GM12872 (cell line): ENCODE measurements at regions not wholly inside any gene's neighbourhood (a gene's known extent, or its start where the extent isn't known, plus 50 kb on each side); places are given as distances from the start of the nearest gene placed in this dataset.

Source experiments
- TF ChIP-seq, protein P1 (sequence below): IDR thresholded peaks from 3 replicates; pipeline ENCODE4 v1.5.1; 2011; ENCODE audit warnings: low read depth, mild to moderate bottlenecking, low read length, moderate library complexity; ENCODE audit not compliant: insufficient read depth

DNA sequence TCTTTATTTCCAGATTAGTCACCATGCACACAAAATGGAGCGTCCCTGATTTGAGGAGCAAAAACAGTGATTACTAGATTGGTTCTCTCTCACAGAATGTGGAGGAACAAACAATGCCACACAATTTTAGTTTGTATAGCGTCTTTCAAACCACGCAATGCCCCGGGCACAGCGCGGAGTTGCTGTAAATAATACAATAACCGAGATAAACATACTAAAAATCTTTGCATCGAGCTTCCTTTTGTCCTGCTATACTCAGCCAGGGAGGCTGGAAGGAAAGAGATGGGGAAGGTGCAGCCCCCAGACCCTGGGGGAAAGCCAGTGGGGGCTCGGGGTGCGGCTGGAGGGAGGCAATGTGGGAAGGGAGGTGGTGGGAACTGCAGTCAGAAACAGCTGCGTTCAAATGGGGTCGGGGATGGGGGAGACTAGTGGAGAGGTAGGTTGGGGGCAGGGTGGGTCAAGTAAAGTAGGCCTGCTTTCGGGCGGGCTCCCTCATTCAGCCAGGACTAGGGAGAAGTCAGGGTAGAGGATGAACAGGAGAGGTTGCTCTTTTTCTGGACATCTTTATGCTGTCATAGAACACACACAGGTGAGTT lies 366.3 kb downstream of the RPS6KC1 start:
- TF ChIP-seq, protein P1, sequence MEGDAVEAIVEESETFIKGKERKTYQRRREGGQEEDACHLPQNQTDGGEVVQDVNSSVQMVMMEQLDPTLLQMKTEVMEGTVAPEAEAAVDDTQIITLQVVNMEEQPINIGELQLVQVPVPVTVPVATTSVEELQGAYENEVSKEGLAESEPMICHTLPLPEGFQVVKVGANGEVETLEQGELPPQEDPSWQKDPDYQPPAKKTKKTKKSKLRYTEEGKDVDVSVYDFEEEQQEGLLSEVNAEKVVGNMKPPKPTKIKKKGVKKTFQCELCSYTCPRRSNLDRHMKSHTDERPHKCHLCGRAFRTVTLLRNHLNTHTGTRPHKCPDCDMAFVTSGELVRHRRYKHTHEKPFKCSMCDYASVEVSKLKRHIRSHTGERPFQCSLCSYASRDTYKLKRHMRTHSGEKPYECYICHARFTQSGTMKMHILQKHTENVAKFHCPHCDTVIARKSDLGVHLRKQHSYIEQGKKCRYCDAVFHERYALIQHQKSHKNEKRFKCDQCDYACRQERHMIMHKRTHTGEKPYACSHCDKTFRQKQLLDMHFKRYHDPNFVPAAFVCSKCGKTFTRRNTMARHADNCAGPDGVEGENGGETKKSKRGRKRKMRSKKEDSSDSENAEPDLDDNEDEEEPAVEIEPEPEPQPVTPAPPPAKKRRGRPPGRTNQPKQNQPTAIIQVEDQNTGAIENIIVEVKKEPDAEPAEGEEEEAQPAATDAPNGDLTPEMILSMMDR = no peak

DNA sequence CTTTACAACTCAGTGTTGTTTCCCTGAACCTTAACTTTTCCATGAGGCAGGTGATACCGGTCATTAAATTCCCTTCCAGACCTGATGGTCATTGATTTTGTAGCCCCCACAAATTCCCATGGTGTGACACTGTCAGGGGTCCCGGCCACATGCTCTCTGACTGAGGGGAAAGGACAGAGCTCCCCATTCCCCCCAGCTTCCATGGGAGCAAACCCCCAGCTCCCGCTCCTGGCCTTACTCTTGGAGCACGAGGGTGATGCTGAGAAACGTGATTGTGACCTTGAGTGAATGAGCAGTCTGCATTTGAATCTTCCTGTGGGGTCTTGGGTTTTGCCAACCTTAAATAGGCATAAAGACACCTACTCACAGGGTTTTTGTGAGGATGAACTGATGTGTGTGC lies 366.8 kb downstream of the RPS6KC1 start:
- TF ChIP-seq, protein P1 = no peak

GRCh38 chr1:213418268-213419071 lies 367.4 kb downstream of the RPS6KC1 start:
- TF ChIP-seq, protein P1 = no peak

DNA sequence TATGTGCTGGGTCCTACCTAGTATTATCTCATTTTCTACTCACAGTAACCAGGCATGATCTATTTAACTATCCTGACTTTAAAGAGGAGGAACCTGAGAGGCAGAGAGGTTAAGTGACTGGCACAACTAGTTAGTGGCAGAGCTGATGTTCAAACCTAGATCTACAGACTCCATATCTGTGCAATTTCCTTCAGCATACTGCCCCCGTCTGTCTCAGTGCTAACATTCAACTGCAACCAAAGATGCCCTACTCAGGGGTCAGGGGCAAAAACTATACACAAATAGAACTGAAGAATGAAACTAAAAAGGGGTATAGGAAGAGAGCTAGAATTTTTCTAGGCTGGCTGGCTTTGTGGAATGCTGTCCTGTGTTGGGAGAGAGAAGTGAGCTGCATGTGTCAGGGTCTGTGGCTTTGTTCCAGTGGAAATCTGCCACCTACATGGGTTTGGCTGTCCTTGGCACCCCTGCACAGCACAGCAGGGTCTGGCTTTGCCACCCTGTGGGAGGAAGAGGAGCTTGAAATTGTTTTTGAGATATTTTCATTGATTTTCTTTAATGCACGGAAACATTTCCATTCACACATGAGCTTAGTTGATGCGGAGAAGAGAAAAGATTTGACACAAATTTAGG lies 368.5 kb downstream of the RPS6KC1 start:
- TF ChIP-seq, protein P1 = no peak

- TF ChIP-seq, protein P1 = no peak
These were observed 372.0 kb downstream of the RPS6KC1 start for GRCh38 chr1:213423041-213423440.

GRCh38 chr1:213423605-213424004 lies 372.6 kb downstream of the RPS6KC1 start:
- TF ChIP-seq, protein P1 = no peak

GRCh38 chr1:213425376-213426030 lies 374.5 kb downstream of the RPS6KC1 start:
- TF ChIP-seq, protein P1 = no peak
